Cardiac fibroblast (primary cell): ENCODE measurements at regions not wholly inside any gene's neighbourhood (a gene's known extent, or its start where the extent isn't known, plus 50 kb on each side); places are given as distances from the start of the nearest gene placed in this dataset.
"Not testable (repeated sequence)": the region's sequence is repeated elsewhere in the genome, so short reads cannot be mapped to it uniquely, and the experiment has no call there.

ENCODE experiments used
- DNase-seq, 2 donors: peaks; one replicate each; pipeline versions ENCODE4 v3.0.0 to v3.0.0-alpha.2; 2010; ENCODE audit warnings: low read depth in 2 of 2
- H3K4me3 ChIP-seq, 2 donors: replicated peaks in 1 of 2; 1 replicate in 1 of 2; 2 replicates in 1 of 2; pipeline ENCODE4 v1.5.1; 2011; ENCODE audit warnings: low read depth in 2 of 2, low read length in 2 of 2, mild to moderate bottlenecking in 2 of 2, moderate library complexity in 1 of 2
- CTCF ChIP-seq: IDR thresholded peaks from one replicate; pipeline ENCODE4 v1.5.1; 2011; ENCODE audit warnings: low read depth, mild to moderate bottlenecking, low read length, inconsistent platforms

- no peak for TF ChIP-seq CTCF
- H3K4me3 ChIP-seq = no peak overlapping the region
- DNase-seq = no peak
These were observed 422.1 kb upstream of the PIK3R1 start for GRCh38 chr5:67793418-67793817.

GRCh38 chr5:67792891-67793290 is 422.7 kb upstream of the PIK3R1 start:
- TF ChIP-seq CTCF = no peak
- no peak overlapping the region for H3K4me3 ChIP-seq
- peak in 1 of 2 donors; percentile 12 for DNase-seq

- DNase-seq = no peak
- H3K4me3 ChIP-seq = no peak overlapping the region
- no peak for TF ChIP-seq CTCF
These were observed 425.2 kb upstream of the PIK3R1 start for GRCh38 chr5:67790390-67790789.

GRCh38 chr5:67779893-67780623 is 435.5 kb upstream of the PIK3R1 start:
- H3K4me3 ChIP-seq, DNase-seq: not testable (repeated sequence)

- H3K4me3 ChIP-seq = no peak overlapping the region
- no peak for TF ChIP-seq CTCF
- DNase-seq = no peak
These were observed 440.8 kb upstream of the PIK3R1 start for GRCh38 chr5:67774786-67775185.

- no peak for TF ChIP-seq CTCF
- DNase-seq = peak; percentile 69
- no peak overlapping the region for H3K4me3 ChIP-seq
These were observed 441.3 kb upstream of the PIK3R1 start for GRCh38 chr5:67774267-67774552.

GRCh38 chr5:67773411-67774266 is 441.9 kb upstream of the PIK3R1 start:
- peak; percentile 67 to 81 for DNase-seq
- TF ChIP-seq CTCF = no peak

More at GRCh38 chr5:67773411-67774266, 441.9 kb upstream of the PIK3R1 start:
- H3K4me3 ChIP-seq = no peak overlapping the region
